Esophagus squamous epithelium (tissue), 4 donors: ENCODE measurements at regions not wholly inside any gene's neighbourhood (a gene's known extent, or its start where the extent isn't known, plus 50 kb on each side); places are given as distances from the start of the nearest gene placed in this dataset.

ENCODE experiments used
- CTCF ChIP-seq, 6 experiments: fragments of 450-650 bp in 4 of 6; fragments of 200-600 bp in 2 of 6; sonication (generic) in 2 of 6; IDR thresholded peaks; one replicate each; pipeline ENCODE4 v1.5.1; 2016 to 2019; ENCODE audit warnings: antibody characterized with exemption in 6 of 6, mild to moderate bottlenecking in 4 of 6, moderate library complexity in 4 of 6
- POLR2A ChIP-seq, 4 donors: fragments of 450-650 bp; IDR thresholded peaks; one replicate each; pipeline ENCODE4 v1.6.1; 2017; ENCODE audit warnings: antibody characterized with exemption in 4 of 4, mild to moderate bottlenecking in 4 of 4, moderate library complexity in 3 of 4

- no peak for TF ChIP-seq CTCF (IDR thresholded peaks at IDR 0.05)
- no peak for TF ChIP-seq POLR2A (IDR thresholded peaks at IDR 0.05)
Measured at GRCh38 chr3:160090653-160091052, 102.0 kb downstream of the IL12A start.
